HG03342 (cell line): ENCODE measurements at regions not wholly inside any gene's neighbourhood (a gene's known extent, or its start where the extent isn't known, plus 50 kb on each side); places are given as distances from the start of the nearest gene placed in this dataset.

Experiments
- ATAC-seq: cut with Tn5 transposase; IDR thresholded peaks from one replicate; pipeline ENCODE4 v1.9.1; 2021; ENCODE audit warnings: mild to moderate bottlenecking, moderate library complexity; ENCODE audit not compliant: unreplicated experiment

DNA sequence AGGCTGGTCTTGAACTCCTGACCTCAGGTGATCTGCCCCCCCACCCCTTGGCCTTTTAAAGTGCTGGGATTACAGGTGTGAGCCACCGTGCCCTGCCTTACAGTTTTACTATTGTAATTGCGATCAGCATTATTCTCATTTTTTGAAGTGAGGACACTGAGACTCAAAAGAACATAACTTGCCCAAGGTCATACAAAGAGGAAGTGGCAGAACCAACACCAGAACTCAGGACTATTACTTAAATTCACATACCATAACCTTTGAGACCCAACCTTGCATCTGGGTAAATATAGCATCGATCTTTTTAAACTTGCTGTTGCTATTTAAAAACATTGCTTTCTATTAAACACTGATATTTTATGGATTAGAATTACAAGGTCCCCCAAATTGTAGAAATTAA, 54.2 kb downstream of the FOXI1 start:
- ATAC-seq = no peak

DNA sequence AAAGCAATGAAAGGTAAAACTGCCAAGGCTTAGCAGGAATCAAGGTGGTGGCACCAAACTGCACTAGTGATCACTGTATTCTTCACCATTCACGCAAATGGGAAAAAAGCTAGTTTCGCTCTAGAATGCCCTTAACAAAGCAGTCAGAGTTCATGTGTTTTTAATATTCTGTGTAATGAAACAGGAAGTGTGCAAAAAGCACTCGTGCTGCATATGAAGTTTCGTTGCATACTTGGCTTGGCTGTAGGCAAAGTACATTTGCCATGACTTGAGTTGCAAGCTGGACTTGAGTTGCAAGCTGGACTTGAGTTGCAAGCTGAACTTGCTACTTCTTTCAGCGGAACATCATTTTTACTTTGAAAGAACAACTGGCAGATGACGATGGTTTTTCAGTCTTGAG, 55.4 kb downstream of the FOXI1 start:
- peak; percentile 48 for ATAC-seq

GRCh38 chr5:170162631-170163321, 57.1 kb downstream of the FOXI1 start:
- no peak for ATAC-seq

- ATAC-seq = no peak
Measured at GRCh38 chr5:170164087-170164486, 58.4 kb downstream of the FOXI1 start.

DNA sequence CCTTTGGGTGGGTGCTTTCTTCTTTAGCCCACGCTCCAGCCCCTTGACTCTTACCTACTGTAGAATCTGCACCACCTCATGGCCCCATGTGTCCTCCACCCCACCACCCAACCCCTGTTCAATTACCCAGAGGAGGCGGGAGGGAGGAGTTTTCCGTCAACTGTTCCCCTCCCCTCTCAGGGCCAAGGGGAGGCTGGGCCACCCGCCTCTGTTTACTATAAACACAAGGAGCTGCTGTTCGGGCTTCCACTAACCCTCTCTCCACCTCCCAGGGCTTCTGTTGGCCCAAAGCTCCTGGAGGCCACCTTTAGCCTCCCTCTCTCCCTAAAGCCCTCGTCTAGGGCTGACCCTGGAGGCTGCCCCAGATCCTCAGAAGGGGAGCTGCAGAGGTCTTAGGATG, 59.2 kb downstream of the FOXI1 start:
- ATAC-seq = no peak

DNA sequence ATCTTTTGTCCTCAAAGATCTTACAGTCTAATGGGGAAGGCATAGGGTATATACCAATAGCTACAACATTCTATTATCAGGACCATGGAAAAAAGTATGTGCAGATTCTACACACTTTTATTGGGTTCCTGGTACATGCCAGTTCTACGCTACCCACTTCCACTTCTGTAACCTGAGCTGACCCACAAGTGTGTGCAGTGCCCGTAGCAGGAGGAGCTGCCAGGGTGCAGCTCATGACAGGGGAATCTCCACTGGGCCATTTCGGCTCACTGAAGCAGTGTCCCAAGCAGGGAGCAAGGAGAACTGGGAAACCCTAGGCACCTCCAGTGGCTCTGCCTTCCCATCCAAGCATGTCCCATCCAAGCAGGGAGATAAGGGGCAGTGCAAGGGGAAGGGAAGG, 60.4 kb downstream of the FOXI1 start:
- ATAC-seq = no peak

DNA sequence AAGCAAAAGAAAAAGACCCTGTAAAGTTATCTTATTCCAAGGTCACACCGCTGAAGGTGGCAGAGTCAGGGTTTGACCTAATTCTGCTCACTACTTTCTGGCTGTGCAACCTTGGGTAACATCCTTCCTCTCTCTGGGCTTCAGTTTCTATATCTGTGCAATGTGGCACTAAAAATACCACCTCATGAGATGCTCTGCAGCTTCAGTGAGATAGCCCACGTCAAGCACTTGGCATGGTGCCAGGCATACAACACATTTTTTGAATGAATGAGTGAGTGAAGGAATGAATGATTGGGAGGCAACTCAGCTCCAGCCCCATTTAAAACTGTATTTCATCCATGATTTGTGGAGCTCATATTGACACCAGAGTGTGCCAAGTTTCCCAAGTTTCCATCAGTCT, 62.3 kb downstream of the FOXI1 start:
- no peak for ATAC-seq

- ATAC-seq = no peak
Measured at GRCh38 chr5:170168797-170169196, 63.1 kb downstream of the FOXI1 start.

DNA sequence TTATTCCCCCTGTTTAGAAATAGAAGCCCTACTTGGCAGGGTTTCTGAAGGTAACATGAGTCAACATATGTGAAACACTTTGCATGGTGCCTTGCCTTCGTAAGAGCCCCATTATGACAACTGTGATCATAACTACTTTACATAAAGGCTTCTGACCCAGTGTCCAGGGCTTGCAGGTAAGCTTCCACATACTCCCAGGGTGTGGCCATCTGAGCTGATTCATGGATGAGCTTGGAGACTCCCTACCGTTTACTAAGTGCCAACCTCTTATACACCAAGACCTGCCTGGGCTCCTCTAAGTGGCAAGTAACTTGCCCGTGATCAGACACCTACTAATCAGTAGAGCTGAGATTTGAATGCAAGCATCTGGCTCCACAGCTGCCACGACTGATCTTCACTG, 62.8 kb upstream of the C5orf58 start:
- no peak for ATAC-seq

DNA sequence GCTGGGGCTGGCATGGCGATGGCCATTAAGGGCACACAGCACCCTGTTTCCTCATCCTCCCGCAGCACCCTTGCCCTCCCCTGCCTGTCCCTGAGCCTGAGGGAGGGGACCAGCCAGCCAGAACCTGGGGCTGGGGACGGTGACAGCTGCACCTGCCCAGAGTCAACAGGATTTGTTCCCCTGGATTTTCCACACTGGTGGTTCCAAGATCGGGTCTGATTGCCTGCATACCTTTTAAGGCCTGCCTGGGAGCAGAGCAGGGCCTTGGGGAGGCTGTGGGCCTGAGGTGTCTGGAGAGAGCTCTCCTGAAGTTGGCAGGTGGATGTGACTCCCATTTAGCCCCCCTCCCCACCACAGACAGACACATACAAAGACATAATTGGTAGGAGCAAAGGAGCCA, 61.0 kb upstream of the C5orf58 start:
- no peak for ATAC-seq

GRCh38 chr5:170173227-170173626, 59.6 kb upstream of the C5orf58 start:
- no peak for ATAC-seq

GRCh38 chr5:170173647-170174046, 59.1 kb upstream of the C5orf58 start:
- ATAC-seq = no peak

GRCh38 chr5:170176916-170177315, 55.9 kb upstream of the C5orf58 start:
- ATAC-seq = no peak

DNA sequence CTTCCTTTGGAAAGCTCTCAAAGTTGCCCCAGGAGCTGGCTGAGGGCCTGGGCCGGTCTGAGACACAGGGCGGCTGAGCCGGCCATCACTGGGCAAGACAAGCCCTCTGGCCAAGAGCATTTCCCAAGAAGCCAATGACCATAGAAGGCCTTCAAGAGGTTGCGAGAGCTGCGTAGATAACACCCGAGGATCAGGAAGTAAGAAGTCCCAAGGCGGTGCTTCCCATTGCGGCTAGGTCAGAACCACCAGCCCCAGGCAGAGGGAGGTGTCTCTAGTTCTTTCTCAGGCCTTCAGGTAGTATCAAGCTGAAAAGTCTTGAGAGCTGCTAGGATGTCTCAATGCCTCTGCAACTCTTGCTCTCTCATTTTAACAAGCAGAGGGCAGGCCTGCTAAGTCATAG, 54.0 kb upstream of the C5orf58 start:
- no peak for ATAC-seq

DNA sequence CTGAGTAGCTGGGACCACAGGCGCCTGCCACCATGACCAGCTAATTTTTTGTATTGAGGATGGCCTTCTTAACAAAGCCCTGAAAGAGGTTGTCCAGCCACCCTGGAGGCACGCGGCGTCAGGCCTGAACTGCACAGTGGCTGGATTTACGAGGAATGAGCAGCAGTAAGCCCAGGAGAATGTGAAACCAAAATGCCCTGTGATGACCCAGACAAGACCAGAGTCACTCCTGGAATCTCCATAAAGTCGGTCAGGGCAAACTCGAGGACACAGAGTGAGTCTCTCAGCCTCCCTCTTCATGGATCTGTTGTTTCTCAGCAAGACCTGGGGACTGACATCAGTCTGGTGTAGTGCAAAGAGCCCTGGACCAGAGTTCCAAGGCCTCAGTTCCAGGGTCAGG, 53.2 kb upstream of the C5orf58 start:
- no peak for ATAC-seq

- no peak for ATAC-seq
Measured at GRCh38 chr5:170181902-170182301, 50.9 kb upstream of the C5orf58 start.

GRCh38 chr5:170182491-170182890, 50.3 kb upstream of the C5orf58 start:
- no peak for ATAC-seq
